Esophagus muscularis mucosa (tissue), 4 donors: ENCODE measurements at regions not wholly inside any gene's neighbourhood (a gene's known extent, or its start where the extent isn't known, plus 50 kb on each side); places are given as distances from the start of the nearest gene placed in this dataset.

ENCODE experiments used
- DNase-seq: peaks from one replicate; pipeline ENCODE4 v3.0.0-alpha.2; 2017; ENCODE audit errors: extremely low spot score
- H3K27ac ChIP-seq, 4 donors: fragments of 200-600 bp; sonication (generic); replicated peaks in 1 of 4; 1 replicate in 3 of 4; 2 replicates in 1 of 4; pipeline ENCODE4 v1.5.1; 2016 to 2019; ENCODE audit warnings: mild to moderate bottlenecking in 1 of 4
- H3K27me3 ChIP-seq, 4 donors: fragments of 200-600 bp; sonication (generic); one replicate each; pipeline versions ENCODE4 v1.5.1 to v1.6.0; 2016 to 2019
- H3K36me3 ChIP-seq, 4 donors: fragments of 200-600 bp; sonication (generic); one replicate each; pipeline ENCODE4 v1.5.1; 2016 to 2019
- H3K4me1 ChIP-seq, 4 donors: fragments of 200-600 bp; sonication (generic); one replicate each; pipeline ENCODE4 v1.5.1; 2016 to 2019
- H3K4me3 ChIP-seq, 4 donors: fragments of 200-600 bp; sonication (generic); 1 replicate in 2 of 4; 2 replicates in 2 of 4; pipeline ENCODE4 v1.5.1; 2016 to 2019; ENCODE audit warnings: mild to moderate bottlenecking in 4 of 4, moderate library complexity in 1 of 4
- H3K9me3 ChIP-seq, 4 donors: fragments of 200-600 bp; sonication (generic); 1 replicate in 3 of 4; 2 replicates in 1 of 4; pipeline ENCODE4 v1.5.1; 2016 to 2019
- EP300 ChIP-seq: sonication (generic); formaldehyde crosslinking; IDR thresholded peaks from one replicate; pipeline ENCODE4 v1.6.1; 2017; ENCODE audit warnings: antibody characterized with exemption
- POLR2A ChIP-seq: fragments of 450-650 bp; IDR thresholded peaks from one replicate; pipeline ENCODE4 v1.6.1; 2017; ENCODE audit warnings: antibody characterized with exemption, moderate library complexity, mild to moderate bottlenecking, low read depth
- POLR2AphosphoS5 ChIP-seq, 2 donors: sonication (generic); formaldehyde crosslinking; IDR thresholded peaks; one replicate each; pipeline ENCODE4 v1.6.1; 2017; ENCODE audit warnings: antibody characterized with exemption in 2 of 2
- WGBS: methylation state at CpG from one replicate; pipeline ENCODE4 v1.1.5; 2018; 5-methylcytosine and 5-hydroxymethylcytosine counted together
- intact Hi-C: fragments of 100-400 bp; cut with DNase I; formaldehyde crosslinking; loops from one replicate; pipeline ENCODE4 v1.15.1; 2023
- TF ChIP-seq, protein P1 (sequence below), 3 experiments: fragments of 200-600 bp in 2 of 3; fragments of 450-650 bp in 1 of 3; sonication (generic) in 2 of 3; IDR thresholded peaks; one replicate each; pipeline ENCODE4 v1.5.1; 2017 to 2019; ENCODE audit warnings: antibody characterized with exemption in 3 of 3, mild to moderate bottlenecking in 2 of 3, moderate library complexity in 1 of 3

DNA sequence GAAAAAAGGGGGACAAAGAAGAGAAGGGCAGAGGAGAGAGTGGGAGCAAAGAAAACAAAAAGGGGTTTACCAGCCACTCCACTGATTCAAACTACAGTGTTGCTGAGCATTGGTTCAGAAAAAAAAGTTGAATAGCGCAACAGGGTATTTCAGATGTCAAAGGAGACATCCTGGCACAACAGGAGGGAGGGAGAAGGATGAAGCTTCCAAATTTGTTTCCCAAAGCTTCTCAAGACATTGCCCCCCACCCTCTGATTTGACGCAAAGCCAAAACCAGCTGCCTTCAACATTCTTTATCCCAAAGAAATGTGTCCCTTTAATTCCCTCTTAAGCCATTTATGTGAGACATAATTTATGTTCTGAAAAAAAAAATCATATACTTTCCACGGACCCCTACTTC is 105.5 kb upstream of the TNC start:
- Histone ChIP-seq H3K9me3 (no peaks in the 10 kb centered on the region), H3K27me3 (no peaks in the 10 kb centered on the region), H3K4me1 (no peaks in the 10 kb centered on the region), H3K27ac (no peak overlapping the region), H3K36me3 (no peaks in the 10 kb centered on the region), H3K4me3 (no peak overlapping the region)
- intact Hi-C loops = no loop called here
- no peak for TF ChIP-seq POLR2AphosphoS5 (IDR thresholded peaks at IDR 0.05)
- TF ChIP-seq POLR2A = no peak
- TF ChIP-seq, protein P1, sequence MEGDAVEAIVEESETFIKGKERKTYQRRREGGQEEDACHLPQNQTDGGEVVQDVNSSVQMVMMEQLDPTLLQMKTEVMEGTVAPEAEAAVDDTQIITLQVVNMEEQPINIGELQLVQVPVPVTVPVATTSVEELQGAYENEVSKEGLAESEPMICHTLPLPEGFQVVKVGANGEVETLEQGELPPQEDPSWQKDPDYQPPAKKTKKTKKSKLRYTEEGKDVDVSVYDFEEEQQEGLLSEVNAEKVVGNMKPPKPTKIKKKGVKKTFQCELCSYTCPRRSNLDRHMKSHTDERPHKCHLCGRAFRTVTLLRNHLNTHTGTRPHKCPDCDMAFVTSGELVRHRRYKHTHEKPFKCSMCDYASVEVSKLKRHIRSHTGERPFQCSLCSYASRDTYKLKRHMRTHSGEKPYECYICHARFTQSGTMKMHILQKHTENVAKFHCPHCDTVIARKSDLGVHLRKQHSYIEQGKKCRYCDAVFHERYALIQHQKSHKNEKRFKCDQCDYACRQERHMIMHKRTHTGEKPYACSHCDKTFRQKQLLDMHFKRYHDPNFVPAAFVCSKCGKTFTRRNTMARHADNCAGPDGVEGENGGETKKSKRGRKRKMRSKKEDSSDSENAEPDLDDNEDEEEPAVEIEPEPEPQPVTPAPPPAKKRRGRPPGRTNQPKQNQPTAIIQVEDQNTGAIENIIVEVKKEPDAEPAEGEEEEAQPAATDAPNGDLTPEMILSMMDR (IDR thresholded peaks at IDR 0.05) = no peak
- no peak for TF ChIP-seq EP300
- DNase-seq = no peak
- WGBS = 61% methylated on average over 3 of the region's 3 CpGs

DNA sequence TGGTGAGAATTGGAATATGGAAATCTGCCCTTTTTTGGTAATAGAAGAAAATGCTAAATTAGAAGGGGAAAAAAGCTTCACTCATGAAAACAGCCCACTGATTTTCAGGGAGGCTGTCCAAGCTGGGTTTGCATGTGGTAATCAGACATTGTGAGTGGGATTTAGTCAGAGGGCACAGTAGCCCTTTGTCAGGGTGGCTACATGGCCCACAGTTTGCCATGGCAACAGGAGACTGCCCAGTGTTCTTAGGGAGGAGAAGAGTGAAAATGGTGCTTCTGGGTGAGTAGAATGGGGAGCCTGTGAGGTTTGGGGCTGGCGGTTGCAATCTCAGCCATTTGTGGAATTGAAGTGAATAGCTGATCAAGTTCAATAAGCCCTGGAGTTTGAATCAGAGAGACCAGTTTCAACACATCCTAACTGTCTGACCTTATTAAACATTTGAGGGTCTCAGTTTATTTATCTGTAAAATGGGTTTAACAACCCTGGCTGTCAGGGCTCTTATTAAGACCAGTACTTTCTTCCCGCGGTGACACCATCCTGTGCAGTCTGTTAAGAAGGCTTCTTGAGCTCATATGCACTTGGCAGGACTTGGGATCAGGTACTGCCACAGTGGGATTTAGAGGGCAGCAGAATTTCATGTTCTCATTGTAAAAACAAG is 107.6 kb upstream of the TNC start:
- DNase-seq = no peak
- TF ChIP-seq, protein P1 (IDR thresholded peaks at IDR 0.05) = no peak
- no peak for TF ChIP-seq POLR2AphosphoS5 (IDR thresholded peaks at IDR 0.05)
- TF ChIP-seq EP300 = no peak
- TF ChIP-seq POLR2A = no peak
- intact Hi-C loops = no loop called here

DNA sequence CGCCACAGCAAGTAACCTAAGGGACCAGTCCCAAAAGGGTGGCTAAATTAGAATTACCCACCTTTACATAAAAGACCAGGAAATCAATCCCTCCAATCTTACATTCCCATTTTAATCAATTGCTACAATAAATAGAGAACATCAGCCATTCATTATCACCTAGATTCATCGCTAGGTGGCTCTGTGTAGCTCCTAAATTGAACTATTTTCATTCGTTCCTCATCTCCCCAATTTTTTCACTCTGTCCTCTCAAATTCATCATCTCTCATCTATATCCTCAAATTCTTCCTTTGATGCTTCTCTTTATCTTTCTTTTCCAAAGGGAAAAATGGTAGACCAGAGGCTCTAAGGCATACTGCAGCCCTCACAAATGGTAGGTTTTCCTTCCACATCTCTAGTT is 108.2 kb upstream of the TNC start:
- H3K9me3 ChIP-seq = no peaks in the 10 kb centered on the region
- no peak for DNase-seq
- no peaks in the 10 kb centered on the region for H3K36me3 ChIP-seq
- no peak overlapping the region for H3K27ac ChIP-seq
- no peaks in the 10 kb centered on the region for H3K4me1 ChIP-seq
- intact Hi-C loops = no loop called here
- no peaks in the 10 kb centered on the region for H3K27me3 ChIP-seq
- TF ChIP-seq POLR2AphosphoS5 (IDR thresholded peaks at IDR 0.05) = no peak
- TF ChIP-seq POLR2A = no peak
- H3K4me3 ChIP-seq = no peak overlapping the region
- WGBS = 92% methylated on average over 3 of the region's 3 CpGs

More for the DNA sequence above, 107.6 kb upstream of the TNC start:
- H3K27me3 ChIP-seq = no peaks in the 10 kb centered on the region
- no peak overlapping the region for H3K27ac ChIP-seq
- H3K4me3 ChIP-seq = no peak overlapping the region
- no peaks in the 10 kb centered on the region for H3K36me3 ChIP-seq
- no peaks in the 10 kb centered on the region for H3K4me1 ChIP-seq
- 89% methylated on average over 3 of the region's 3 CpGs for WGBS
- no peaks in the 10 kb centered on the region for H3K9me3 ChIP-seq

DNA sequence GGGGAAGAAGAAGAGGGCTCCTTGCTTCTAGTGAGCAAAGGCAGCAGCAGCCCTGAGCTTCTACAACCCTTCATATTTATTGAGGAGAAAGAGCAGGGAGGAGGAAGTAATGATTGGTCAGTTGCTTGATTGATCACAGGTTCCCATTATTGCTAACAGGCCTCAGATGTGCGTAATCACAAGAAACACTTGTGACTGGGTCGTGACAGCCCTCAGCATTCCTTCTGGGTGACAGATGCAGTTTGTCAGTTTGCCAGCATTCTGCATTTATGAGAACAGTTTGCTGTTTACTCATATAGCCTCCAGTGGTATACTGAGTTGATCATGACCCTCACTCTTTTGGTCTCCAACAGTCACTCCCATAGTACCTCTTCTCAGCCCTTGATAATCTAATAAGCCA is 111.5 kb upstream of the TNC start:
- 100% methylated on average over 2 of the region's 2 CpGs for WGBS
- no peak overlapping the region for H3K4me3 ChIP-seq
- TF ChIP-seq EP300 (no peak), POLR2AphosphoS5 (IDR thresholded peaks at IDR 0.05) (no peak), POLR2A (no peak)
- TF ChIP-seq, protein P1 (IDR thresholded peaks at IDR 0.05) = no peak
- no peaks in the 10 kb centered on the region for H3K36me3 ChIP-seq
- DNase-seq = no peak
- H3K9me3 ChIP-seq = no peaks in the 10 kb centered on the region
- no peak overlapping the region for H3K27ac ChIP-seq
- intact Hi-C loops = no loop called here
- no peaks in the 10 kb centered on the region for H3K27me3 ChIP-seq
- H3K4me1 ChIP-seq = peaks cover 0 to 12% (median 9%) of the 10 kb centered on the region in 4 donors

DNA sequence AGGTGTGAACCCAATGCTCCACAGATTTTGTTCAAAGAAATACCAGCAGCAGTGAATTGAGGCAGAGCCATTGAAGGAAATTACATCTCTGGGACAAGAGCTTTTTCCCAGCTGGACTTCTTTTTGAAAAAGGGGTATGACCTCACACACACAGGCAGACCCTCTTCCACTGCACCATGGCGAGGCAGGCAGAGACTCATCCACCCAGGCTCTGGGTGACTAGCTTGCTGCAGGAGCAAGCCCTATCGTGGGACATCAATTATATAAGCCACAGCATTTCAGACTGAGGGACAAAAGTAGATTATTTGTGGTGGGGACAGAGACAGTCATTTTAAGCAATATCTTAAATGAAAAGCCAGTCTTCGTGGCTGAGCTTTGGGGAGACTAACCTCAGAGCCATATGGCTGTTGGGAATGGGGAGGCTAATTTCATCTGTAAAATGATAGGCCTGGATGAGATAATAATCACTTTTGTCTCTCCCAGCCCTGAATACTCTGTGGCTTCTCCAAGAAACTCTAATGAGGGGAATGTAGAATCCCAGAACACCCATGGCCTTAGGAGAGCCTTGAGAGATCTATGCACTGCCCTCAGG is 113.1 kb upstream of the TNC start:
- Histone ChIP-seq H3K4me1 (peaks cover 0 to 15% (median 9%) of the 10 kb centered on the region in 4 donors), H3K27ac (no peak overlapping the region), H3K36me3 (no peaks in the 10 kb centered on the region), H3K27me3 (no peaks in the 10 kb centered on the region), H3K4me3 (no peak overlapping the region), H3K9me3 (no peaks in the 10 kb centered on the region)
- no peak for DNase-seq
- intact Hi-C loops = no loop called here
- no peak for TF ChIP-seq EP300
- no peak for TF ChIP-seq POLR2AphosphoS5 (IDR thresholded peaks at IDR 0.05)
- TF ChIP-seq, protein P1 (IDR thresholded peaks at IDR 0.05) = no peak
- TF ChIP-seq POLR2A = no peak
- WGBS = 95% methylated on average over 3 of the region's 3 CpGs
